SK-N-SH (cell line): ENCODE measurements at regions not wholly inside any gene's neighbourhood (a gene's known extent, or its start where the extent isn't known, plus 50 kb on each side); places are given as distances from the start of the nearest gene placed in this dataset.

Experiments
- CTCF ChIA-PET: fragments of 300-600, 350-600 bp; formaldehyde crosslinking; extraction: SDS; loops from one replicate; lab custom pipeline; 2021; lab: Yijun Ruan, JAX
- POLR2A ChIA-PET: fragments of 350-600 bp; sonication (Branson Sonifier 250); formaldehyde crosslinking; extraction: SDS; loops from one replicate; lab custom pipeline; 2020; ENCODE audit warnings: antibody characterized with exemption, inconsistent platforms; lab: Yijun Ruan, JAX
- DNase-seq: peaks from one replicate; pipeline ENCODE4 v3.0.0; 2012
- H2AFZ ChIP-seq: fragments of 200-600 bp; sonication (generic); 2 replicates; pipeline ENCODE4 v1.8.1; 2016; ENCODE audit warnings: antibody characterized with exemption, mild to moderate bottlenecking, low read depth
- H3F3A ChIP-seq: fragments of 200-600 bp; sonication (generic); replicated peaks from 2 replicates; pipeline ENCODE3; 2016; ENCODE audit warnings: antibody characterized with exemption, mild to moderate bottlenecking; ENCODE audit not compliant: insufficient read depth
- H3K27ac ChIP-seq, 2 experiments: fragments of 200-500 bp in 1 of 2; fragments of 200-600 bp in 1 of 2; sonication (Bioruptor generic) in 1 of 2; sonication (generic), shearing (Covaris generic) in 1 of 2; 2 replicates each; pipeline versions ENCODE4 v1.5.1 to v1.6.1; 2014 to 2016; ENCODE audit warnings: low read depth in 2 of 2, inconsistent platforms in 1 of 2, low read length in 1 of 2, mild to moderate bottlenecking in 1 of 2, mixed read lengths in 1 of 2
- H3K27me3 ChIP-seq: fragments of 200-600 bp; sonication (generic), shearing (Covaris generic); 2 replicates; pipeline ENCODE4 v1.6.1; 2016; ENCODE audit warnings: mixed run types; ENCODE audit not compliant: insufficient read depth
- H3K36me3 ChIP-seq, 2 experiments: fragments of 200-500 bp in 1 of 2; fragments of 200-600 bp in 1 of 2; sonication (Bioruptor generic) in 1 of 2; sonication (generic) in 1 of 2; replicated peaks in 1 of 2; 2 replicates each; pipeline versions ENCODE3 to v1.5.1; 2014 to 2016; ENCODE audit warnings: low read length in 1 of 2, mild to moderate bottlenecking in 1 of 2; ENCODE audit not compliant: insufficient read depth in 2 of 2, control insufficient read depth in 1 of 2
- H3K4me1 ChIP-seq, 2 experiments: fragments of 200-500 bp in 1 of 2; fragments of 200-600 bp in 1 of 2; sonication (Bioruptor generic) in 1 of 2; sonication (generic), shearing (Covaris generic) in 1 of 2; 2 replicates each; pipeline versions ENCODE4 v1.5.1 to v1.6.1; 2014 to 2016; ENCODE audit warnings: low read depth in 1 of 2, low read length in 1 of 2, mixed run types in 1 of 2; ENCODE audit not compliant: insufficient read depth in 2 of 2, control insufficient read depth in 1 of 2
- H3K4me2 ChIP-seq: fragments of 200-600 bp; sonication (generic), shearing (Covaris generic); 2 replicates; pipeline ENCODE4 v1.6.1; 2017; ENCODE audit warnings: mixed run types
- H3K4me3 ChIP-seq, 2 experiments: fragments of 200-500 bp in 1 of 2; fragments of 200-600 bp in 1 of 2; sonication (Bioruptor generic) in 1 of 2; sonication (generic), shearing (Covaris generic) in 1 of 2; 2 replicates each; pipeline versions ENCODE4 v1.5.1 to v1.8.1; 2014 to 2016; ENCODE audit warnings: low read depth in 2 of 2, inconsistent platforms in 1 of 2, low read length in 1 of 2, mild to moderate bottlenecking in 1 of 2, mixed read lengths in 1 of 2, moderate library complexity in 1 of 2
- H3K79me2 ChIP-seq: fragments of 200-600 bp; sonication (generic); 2 replicates; pipeline ENCODE4 v1.8.1; 2017; ENCODE audit warnings: mild to moderate bottlenecking; ENCODE audit not compliant: insufficient read depth
- H3K9ac ChIP-seq: fragments of 200-600 bp; sonication (generic); 2 replicates; pipeline ENCODE4 v1.6.1; 2017; ENCODE audit warnings: mixed run types
- H3K9me2 ChIP-seq: fragments of 200-600 bp; sonication (generic); 2 replicates; pipeline ENCODE4 v1.6.1; 2017; ENCODE audit warnings: mixed run types
- H3K9me3 ChIP-seq: fragments of 200-600 bp; sonication (generic); 2 replicates; pipeline ENCODE4 v1.6.1; 2017; ENCODE audit warnings: mixed run types, mild to moderate bottlenecking, moderate library complexity
- H4K20me1 ChIP-seq: fragments of 200-600 bp; sonication (generic); 2 replicates; pipeline ENCODE4 v1.6.1; 2017; ENCODE audit warnings: mild to moderate bottlenecking, mixed run types; ENCODE audit not compliant: insufficient read depth
- CHD2 ChIP-seq: fragments of 150-350 bp; IDR thresholded peaks from 2 replicates; pipeline ENCODE4 v1.6.1; 2018; ENCODE audit warnings: low read length; ENCODE audit not compliant: partially characterized antibody
- ELF1 ChIP-seq: IDR thresholded peaks from 2 replicates; pipeline ENCODE4 v1.4.0; 2012
- EP300 ChIP-seq, 2 experiments: IDR thresholded peaks; 2 replicates each; pipeline versions ENCODE4 v1.4.0 to v1.6.1; 2012; ENCODE audit warnings: borderline replicate concordance in 1 of 2, low read depth in 1 of 2, low read length in 1 of 2
- EZH2phosphoT487 ChIP-seq: fragments of 200-600 bp; sonication (generic); IDR thresholded peaks from 2 replicates; pipeline ENCODE4 v1.6.1; 2017; ENCODE audit warnings: low read depth, mixed run types, mild to moderate bottlenecking, antibody characterized with exemption, moderate library complexity, borderline replicate concordance
- FOSL2 ChIP-seq: IDR thresholded peaks from 2 replicates; pipeline ENCODE4 v1.4.0; 2012; ENCODE audit warnings: low read depth, mild to moderate bottlenecking, moderate library complexity, borderline replicate concordance
- FOXJ3 ChIP-seq: sonication (generic); formaldehyde crosslinking; IDR thresholded peaks from 2 replicates; pipeline ENCODE4 v1.5.1; 2020; ENCODE audit warnings: mild to moderate bottlenecking, missing genetic modification reagents
- FOXM1 ChIP-seq: IDR thresholded peaks from 2 replicates; pipeline ENCODE4 v1.4.0; 2012; ENCODE audit warnings: low read depth, mild to moderate bottlenecking
- GABPA ChIP-seq: IDR thresholded peaks from 2 replicates; pipeline ENCODE4 v1.4.0; 2012; ENCODE audit warnings: low read depth, mild to moderate bottlenecking
- GATA2 ChIP-seq: sonication (generic); formaldehyde crosslinking; IDR thresholded peaks from 2 replicates; pipeline ENCODE4 v1.5.0; 2020; ENCODE audit warnings: mild to moderate bottlenecking, missing genetic modification reagents
- JUND ChIP-seq: IDR thresholded peaks from 2 replicates; pipeline ENCODE4 v1.4.0; 2012
- MEF2A ChIP-seq: IDR thresholded peaks from 2 replicates; pipeline ENCODE4 v1.4.0; 2012; ENCODE audit warnings: low read depth, borderline replicate concordance
- MXI1 ChIP-seq: IDR thresholded peaks from 2 replicates; pipeline ENCODE4 v1.6.1; 2012; ENCODE audit warnings: mild to moderate bottlenecking, low read depth, low read length, improper control_type of control experiment
- NRF1 ChIP-seq: IDR thresholded peaks from 2 replicates; pipeline ENCODE4 v1.6.1; 2012; ENCODE audit warnings: low read depth, mild to moderate bottlenecking, low read length
- PBX3 ChIP-seq: IDR thresholded peaks from 2 replicates; pipeline ENCODE4; 2012
- RAD21 ChIP-seq: IDR thresholded peaks from 2 replicates; pipeline ENCODE4 v1.6.1; 2012; ENCODE audit warnings: mild to moderate bottlenecking, low read length
- RCOR1 ChIP-seq: fragments of 150-350 bp; IDR thresholded peaks from 2 replicates; pipeline ENCODE4 v1.6.1; 2017; ENCODE audit warnings: antibody characterized with exemption, low read length
- RXRA ChIP-seq: IDR thresholded peaks from 2 replicates; pipeline ENCODE4 v1.4.0; 2012; ENCODE audit warnings: low read depth, mild to moderate bottlenecking, borderline replicate concordance
- SIN3A ChIP-seq: IDR thresholded peaks from 2 replicates; pipeline ENCODE4 v1.6.1; 2012; ENCODE audit warnings: low read depth, mild to moderate bottlenecking, low read length, moderate library complexity, borderline replicate concordance
- SMC3 ChIP-seq: IDR thresholded peaks from 2 replicates; pipeline ENCODE4 v1.6.1; 2012; ENCODE audit warnings: low read depth, low read length, improper control_type of control experiment
- TEAD4 ChIP-seq: IDR thresholded peaks from 2 replicates; pipeline ENCODE4 v1.4.0; 2012; ENCODE audit warnings: mild to moderate bottlenecking, borderline replicate concordance; ENCODE audit not compliant: insufficient read depth
- USF1 ChIP-seq: IDR thresholded peaks from 2 replicates; pipeline ENCODE4 v1.4.0; 2012; ENCODE audit warnings: low read depth, borderline replicate concordance
- YY1 ChIP-seq: IDR thresholded peaks from 2 replicates; pipeline ENCODE4 v1.4.0; 2012; ENCODE audit warnings: low read depth, mild to moderate bottlenecking
- WGBS: methylation state at CpG from one replicate; pipeline ENCODE4 v1.1.6; 2017; ENCODE audit warnings: low lambda C conversion rate; 5-methylcytosine and 5-hydroxymethylcytosine counted together
- TF ChIP-seq, protein P1 (sequence below): fragments of 200-600 bp; sonication (generic); IDR thresholded peaks from 2 replicates; pipeline ENCODE4 v1.6.1; 2017; ENCODE audit warnings: antibody characterized with exemption, mild to moderate bottlenecking, moderate library complexity

DNA sequence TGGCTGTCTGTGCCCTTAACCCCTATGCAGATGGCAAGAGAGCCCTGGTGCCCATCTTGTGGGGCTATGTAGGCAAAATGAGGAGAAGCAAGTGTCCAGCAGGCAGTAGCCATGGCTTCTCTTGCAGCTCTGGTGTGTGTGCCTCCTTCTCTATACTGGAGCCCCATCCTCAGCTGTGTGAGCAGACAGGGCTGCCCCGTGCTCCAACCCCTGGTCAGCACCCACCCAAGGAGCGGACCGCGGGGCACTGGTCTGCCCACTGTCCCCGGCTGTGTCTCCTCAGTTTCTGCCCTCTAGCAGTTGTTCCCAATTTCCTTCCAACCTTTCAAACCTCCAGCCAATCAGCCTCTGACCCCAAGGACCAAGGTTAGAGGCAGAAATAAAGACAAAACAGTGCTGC, 134.9 kb upstream of the GLI2 start:
- no peak for TF ChIP-seq USF1
- TF ChIP-seq PBX3: no peak
- no peak for TF ChIP-seq GABPA
- TF ChIP-seq GATA2 (CRISPR knock-in tag): no peak
- TF ChIP-seq MEF2A: no peak
- no peak for TF ChIP-seq RXRA
- no peak for TF ChIP-seq EZH2phosphoT487
- no peak for TF ChIP-seq EP300 (IDR thresholded peaks at IDR 0.05; ENCODE audit: borderline replicate concordance in 1 of 2, low read depth in 1 of 2, low read length in 1 of 2)
- no peak for TF ChIP-seq MXI1
- TF ChIP-seq JUND: no peak
- no peak for TF ChIP-seq FOXM1
- TF ChIP-seq FOSL2: no peak
- no peak for TF ChIP-seq CHD2
- TF ChIP-seq RAD21: no peak
- no peak for TF ChIP-seq NRF1
- TF ChIP-seq, all 33 proteins: peak for 0
- no peak for DNase-seq
- H3K27ac ChIP-seq: no peak overlapping the region
- 33% methylated on average over 2 of the region's 5 CpGs for WGBS
- H3K4me2 ChIP-seq: no peak overlapping the region
- H3K9ac ChIP-seq: no peak overlapping the region
- no peaks in the 10 kb centered on the region for H4K20me1 ChIP-seq
- no peaks in the 10 kb centered on the region for H3K79me2 ChIP-seq
- no peaks in the 10 kb centered on the region for H3F3A ChIP-seq
- H3K4me1 ChIP-seq: peaks cover 0 to 9% of the 10 kb centered on the region in 2 experiments; a peak in 1 of 4 replicates
- H3K4me3 ChIP-seq: no peak overlapping the region
- H3K27me3 ChIP-seq: no peaks in the 10 kb centered on the region; the same call in 1 of the 2 replicates
- H2AFZ ChIP-seq: no peak overlapping the region
- no peaks in the 10 kb centered on the region for H3K36me3 ChIP-seq
- no peaks in the 10 kb centered on the region for H3K9me3 ChIP-seq
- no peaks in the 10 kb centered on the region for H3K9me2 ChIP-seq
- POLR2A ChIA-PET: no interaction called here
- CTCF ChIA-PET: interaction anchor here (0.8 to 1.1 kb wide), 2 partner anchors 11 to 258 kb away, joined by 3 read pairs; no protein-coding TSS in a partner anchor

DNA sequence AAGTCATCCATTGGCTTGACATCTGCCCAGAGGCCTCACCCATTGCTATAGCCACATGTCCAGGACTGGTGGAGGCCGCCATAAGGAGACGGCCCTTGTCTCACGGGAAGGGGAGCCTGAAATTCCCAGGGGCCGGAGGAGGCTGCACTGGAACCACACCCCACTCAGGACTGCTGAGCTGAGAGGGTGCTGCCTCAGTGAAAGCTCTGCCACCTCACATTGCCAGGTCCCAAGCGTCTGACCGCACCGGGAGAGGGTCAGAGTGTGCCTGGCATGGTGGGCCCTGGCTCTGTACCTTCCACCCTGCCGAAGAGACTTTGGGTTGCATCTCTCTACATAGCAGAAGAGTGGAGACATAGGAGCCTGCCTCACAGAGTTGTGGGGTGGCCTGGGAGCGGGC, 134.1 kb upstream of the GLI2 start:
- ChIA-PET CTCF (interaction anchor here (0.8 to 1.1 kb wide), 2 partner anchors 10 to 258 kb away, joined by 3 read pairs; no protein-coding TSS in a partner anchor), POLR2A (no interaction called here)
- WGBS: 57% methylated on average over 7 of the region's 9 CpGs
- H2AFZ ChIP-seq: no peak overlapping the region
- no peak overlapping the region for H3K4me3 ChIP-seq
- no peaks in the 10 kb centered on the region for H4K20me1 ChIP-seq
- H3K27me3 ChIP-seq: no peaks in the 10 kb centered on the region; the same call in 1 of the 2 replicates
- no peaks in the 10 kb centered on the region for H3K9me3 ChIP-seq
- DNase-seq: no peak
- H3F3A ChIP-seq: no peaks in the 10 kb centered on the region
- H3K27ac ChIP-seq: no peak overlapping the region
- no peaks in the 10 kb centered on the region for H3K36me3 ChIP-seq
- no peaks in the 10 kb centered on the region for H3K79me2 ChIP-seq
- H3K4me2 ChIP-seq: no peak overlapping the region
- H3K9me2 ChIP-seq: no peaks in the 10 kb centered on the region
- peaks cover 0 to under 1% of the 10 kb centered on the region in 2 experiments; a peak in 1 of 4 replicates for H3K4me1 ChIP-seq
- H3K9ac ChIP-seq: no peak overlapping the region
- no peak for TF ChIP-seq GABPA
- TF ChIP-seq JUND: no peak
- TF ChIP-seq, protein P1, sequence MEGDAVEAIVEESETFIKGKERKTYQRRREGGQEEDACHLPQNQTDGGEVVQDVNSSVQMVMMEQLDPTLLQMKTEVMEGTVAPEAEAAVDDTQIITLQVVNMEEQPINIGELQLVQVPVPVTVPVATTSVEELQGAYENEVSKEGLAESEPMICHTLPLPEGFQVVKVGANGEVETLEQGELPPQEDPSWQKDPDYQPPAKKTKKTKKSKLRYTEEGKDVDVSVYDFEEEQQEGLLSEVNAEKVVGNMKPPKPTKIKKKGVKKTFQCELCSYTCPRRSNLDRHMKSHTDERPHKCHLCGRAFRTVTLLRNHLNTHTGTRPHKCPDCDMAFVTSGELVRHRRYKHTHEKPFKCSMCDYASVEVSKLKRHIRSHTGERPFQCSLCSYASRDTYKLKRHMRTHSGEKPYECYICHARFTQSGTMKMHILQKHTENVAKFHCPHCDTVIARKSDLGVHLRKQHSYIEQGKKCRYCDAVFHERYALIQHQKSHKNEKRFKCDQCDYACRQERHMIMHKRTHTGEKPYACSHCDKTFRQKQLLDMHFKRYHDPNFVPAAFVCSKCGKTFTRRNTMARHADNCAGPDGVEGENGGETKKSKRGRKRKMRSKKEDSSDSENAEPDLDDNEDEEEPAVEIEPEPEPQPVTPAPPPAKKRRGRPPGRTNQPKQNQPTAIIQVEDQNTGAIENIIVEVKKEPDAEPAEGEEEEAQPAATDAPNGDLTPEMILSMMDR: no peak
- no peak for TF ChIP-seq EP300 (IDR thresholded peaks at IDR 0.05; ENCODE audit: borderline replicate concordance in 1 of 2, low read depth in 1 of 2, low read length in 1 of 2)
- no peak for TF ChIP-seq YY1
- no peak for TF ChIP-seq TEAD4
- no peak for TF ChIP-seq RAD21
- TF ChIP-seq ELF1: no peak
- no peak for TF ChIP-seq RCOR1
- no peak for TF ChIP-seq MXI1
- TF ChIP-seq FOSL2: no peak
- no peak for TF ChIP-seq SIN3A
- no peak for TF ChIP-seq PBX3
- TF ChIP-seq SMC3: no peak
- TF ChIP-seq FOXJ3 (CRISPR knock-in tag): no peak
